Spinal cord (tissue), 9 donors: ENCODE measurements at regions not wholly inside any gene's neighbourhood (a gene's known extent, or its start where the extent isn't known, plus 50 kb on each side); places are given as distances from the start of the nearest gene placed in this dataset.
A peak's percentile ranks its signal among the peaks of the same experiment; 100 is the strongest.

ENCODE experiments used
- DNase-seq, 6 donors: peaks; one replicate each; pipeline versions ENCODE4 v3.0.0 to v3.0.0-alpha.2; 2013 to 2015; ENCODE audit warnings: low spot score in 6 of 6, low read depth in 4 of 6
- H3K27ac ChIP-seq: one replicate; pipeline ENCODE4 v1.5.1; 2013; ENCODE audit warnings: low read depth, low read length, control low read depth
- H3K27me3 ChIP-seq: one replicate; pipeline ENCODE4 v1.6.1; 2013; ENCODE audit warnings: low read length; ENCODE audit not compliant: control insufficient read depth, insufficient read depth
- H3K36me3 ChIP-seq: one replicate; pipeline ENCODE4 v1.6.1; 2013; ENCODE audit warnings: low read length; ENCODE audit not compliant: control insufficient read depth, insufficient read depth
- H3K4me1 ChIP-seq: one replicate; pipeline ENCODE4 v1.6.1; 2013; ENCODE audit warnings: low read length; ENCODE audit not compliant: control insufficient read depth, insufficient read depth
- H3K4me3 ChIP-seq: one replicate; pipeline ENCODE4 v1.5.1; 2013; ENCODE audit warnings: low read depth, low read length, control low read depth
- H3K9me3 ChIP-seq: one replicate; pipeline ENCODE4 v1.6.1; 2013; ENCODE audit warnings: low read length; ENCODE audit not compliant: control insufficient read depth, insufficient read depth
- WGBS: methylation state at CpG from one replicate; pipeline ENCODE4 v1.1.5; 2013; ENCODE audit warnings: missing lambda C conversion rate; ENCODE audit not compliant: insufficient coverage; 5-methylcytosine and 5-hydroxymethylcytosine counted together
- donor health status: healthy.

DNA sequence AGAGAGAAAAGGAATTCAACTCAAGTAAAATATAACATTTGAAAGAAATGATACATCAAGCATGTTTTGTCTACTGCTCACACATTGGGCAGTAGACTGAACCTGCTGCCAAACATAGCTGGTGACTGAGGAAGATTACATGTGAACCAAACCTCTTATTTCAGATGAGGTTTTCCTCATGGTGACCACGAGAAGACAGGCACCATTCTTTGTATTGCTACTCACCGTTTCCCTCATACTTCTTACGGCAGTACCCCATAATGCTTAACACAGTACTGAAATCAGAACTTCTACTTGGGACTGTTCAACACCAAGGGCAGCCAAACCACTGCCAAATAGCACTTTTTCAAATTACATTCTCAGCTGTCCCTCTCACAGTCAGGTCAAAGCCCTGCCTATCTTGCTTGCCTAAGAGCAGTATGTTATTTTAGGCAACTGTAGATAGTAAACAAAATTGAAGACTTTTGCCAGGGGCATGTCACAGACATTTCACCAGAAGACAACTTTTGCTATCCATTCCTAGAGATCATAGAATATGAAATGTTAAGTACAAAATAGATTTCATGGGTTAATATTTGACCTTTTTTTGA lies 167.1 kb upstream of the DOK6 start:
- H3K27ac ChIP-seq = no peak overlapping the region
- 100% methylated on average over 3 of the region's 3 CpGs for WGBS
- no peaks in the 10 kb centered on the region for H3K27me3 ChIP-seq
- no peak for DNase-seq
- no peaks in the 10 kb centered on the region for H3K9me3 ChIP-seq
- no peaks in the 10 kb centered on the region for H3K36me3 ChIP-seq
- H3K4me1 ChIP-seq = no peaks in the 10 kb centered on the region
- no peak overlapping the region for H3K4me3 ChIP-seq

- Histone ChIP-seq H3K4me1 (no peaks in the 10 kb centered on the region), H3K9me3 (no peaks in the 10 kb centered on the region), H3K4me3 (no peak overlapping the region), H3K27me3 (no peaks in the 10 kb centered on the region), H3K36me3 (no peaks in the 10 kb centered on the region), H3K27ac (no peak overlapping the region)
- WGBS = no CpG with 5 or more reads among the region's 4 CpGs
- no peak for DNase-seq
Observed at GRCh38 chr18:69239849-69240674, 160.6 kb upstream of the DOK6 start.

DNA sequence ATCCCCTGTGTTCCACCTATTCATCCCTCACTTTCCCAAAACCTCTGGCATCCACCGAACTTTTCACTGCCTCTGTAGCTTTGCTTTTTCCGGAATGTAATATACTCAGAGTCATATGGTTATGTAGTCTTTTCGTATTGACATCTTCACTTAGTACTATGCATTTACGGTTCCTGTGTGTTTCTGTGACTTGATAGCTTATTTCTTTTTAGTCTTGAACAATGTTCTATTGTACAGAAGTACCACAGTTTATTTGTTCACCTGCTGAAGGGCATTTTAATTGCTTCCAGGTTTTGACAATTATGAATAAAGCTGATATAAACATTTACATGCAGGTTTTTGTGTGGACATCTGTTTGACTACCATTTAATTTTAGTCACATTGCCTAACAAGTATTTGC lies 154.7 kb upstream of the DOK6 start:
- H3K9me3 ChIP-seq = no peaks in the 10 kb centered on the region
- H3K27ac ChIP-seq = no peak overlapping the region
- H3K4me3 ChIP-seq = no peak overlapping the region
- no peaks in the 10 kb centered on the region for H3K36me3 ChIP-seq
- no peak for DNase-seq
- WGBS = no CpG with 5 or more reads among the region's 4 CpGs
- no peaks in the 10 kb centered on the region for H3K27me3 ChIP-seq
- no peaks in the 10 kb centered on the region for H3K4me1 ChIP-seq

GRCh38 chr18:69250305-69251151 lies 150.2 kb upstream of the DOK6 start:
- WGBS = 67% methylated on average over 3 of the region's 10 CpGs
- peak in 1 of 6 donors; percentile 66 for DNase-seq
- no peak overlapping the region for H3K27ac ChIP-seq

DNA sequence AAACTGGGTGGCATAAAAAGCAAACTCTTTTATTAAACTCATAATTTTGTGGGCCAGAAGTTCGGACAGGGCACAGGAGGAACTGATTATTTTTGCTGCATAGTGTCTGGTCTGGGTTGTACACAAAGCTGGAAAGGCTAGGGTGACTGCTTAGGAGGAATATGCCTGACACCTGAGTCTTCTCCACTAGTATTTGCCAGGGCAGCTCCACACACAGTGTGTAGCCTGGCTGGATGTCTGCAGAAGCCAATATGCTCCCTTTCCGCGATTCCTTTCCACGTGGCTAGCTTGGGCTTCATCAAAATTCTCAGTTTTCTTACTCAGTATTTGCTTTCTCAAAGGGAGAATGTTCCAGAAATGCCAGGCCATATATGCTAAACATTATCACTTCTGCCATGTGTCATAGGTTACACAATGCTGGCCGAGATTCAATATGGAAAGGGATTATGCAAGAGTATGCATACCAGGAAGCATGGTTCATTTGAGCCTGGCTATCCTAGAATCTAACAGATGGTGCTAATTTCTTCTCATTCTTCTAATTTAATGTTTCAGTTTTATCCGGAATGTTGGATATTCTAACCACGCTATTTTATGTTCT lies 142.7 kb upstream of the DOK6 start:
- peak in 1 of 6 donors; percentile 60 for DNase-seq
- no peak overlapping the region for H3K27ac ChIP-seq
- WGBS = 83% methylated on average over 3 of the region's 7 CpGs

More at GRCh38 chr18:69250305-69251151, 150.2 kb upstream of the DOK6 start:
- Histone ChIP-seq H3K36me3 (no peaks in the 10 kb centered on the region), H3K4me3 (no peak overlapping the region), H3K9me3 (no peaks in the 10 kb centered on the region), H3K27me3 (no peaks in the 10 kb centered on the region), H3K4me1 (no peaks in the 10 kb centered on the region)

DNA sequence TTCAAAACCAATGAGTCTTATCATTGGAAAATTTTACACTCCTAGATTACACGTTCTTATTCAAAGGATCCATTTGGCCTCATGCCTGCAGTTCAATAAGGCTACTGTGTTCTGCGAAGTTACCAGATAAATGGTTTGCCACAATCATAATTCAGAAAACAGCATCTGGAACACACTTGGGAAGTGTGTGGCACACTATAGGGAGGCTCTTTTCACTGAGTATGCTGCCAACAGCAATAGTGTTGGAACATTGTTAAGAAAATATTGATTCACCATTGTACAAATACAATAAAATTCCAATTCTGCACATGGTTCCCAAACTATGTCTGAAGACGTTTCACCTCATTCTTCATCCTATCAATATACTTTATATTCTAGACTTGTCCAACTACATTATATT lies 141.4 kb upstream of the DOK6 start:
- WGBS = 75% methylated on average over 1 of the region's 3 CpGs
- no peaks in the 10 kb centered on the region for H3K9me3 ChIP-seq
- peak in 1 of 6 donors; percentile 24 for DNase-seq
- no peaks in the 10 kb centered on the region for H3K4me1 ChIP-seq
- H3K36me3 ChIP-seq = no peaks in the 10 kb centered on the region
- no peaks in the 10 kb centered on the region for H3K27me3 ChIP-seq
- no peak overlapping the region for H3K27ac ChIP-seq
- no peak overlapping the region for H3K4me3 ChIP-seq

More for the DNA sequence above, 142.7 kb upstream of the DOK6 start:
- no peaks in the 10 kb centered on the region for H3K36me3 ChIP-seq
- H3K27me3 ChIP-seq = no peaks in the 10 kb centered on the region
- H3K4me1 ChIP-seq = no peaks in the 10 kb centered on the region
- H3K4me3 ChIP-seq = no peak overlapping the region
- H3K9me3 ChIP-seq = no peaks in the 10 kb centered on the region

DNA sequence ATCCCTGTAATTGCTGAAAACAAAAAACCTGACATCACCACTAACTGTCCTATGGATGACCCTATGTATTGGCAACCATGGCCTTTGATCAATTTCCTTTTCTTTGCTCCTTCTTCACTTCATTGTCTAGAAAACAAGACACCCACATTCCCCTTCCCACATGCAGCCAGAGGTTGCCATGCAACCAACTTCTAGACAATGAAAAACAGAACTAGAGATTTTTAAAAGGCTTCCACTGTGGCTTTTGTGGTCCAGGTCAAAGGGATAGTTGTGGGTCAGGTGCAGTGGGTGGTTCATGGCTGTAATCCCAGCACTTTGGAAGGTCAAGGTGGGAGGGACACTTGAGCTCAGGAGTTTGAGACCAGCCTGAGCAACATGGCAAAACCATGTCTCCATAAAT lies 139.3 kb upstream of the DOK6 start:
- DNase-seq = no peak
- H3K36me3 ChIP-seq = no peaks in the 10 kb centered on the region
- H3K4me1 ChIP-seq = no peaks in the 10 kb centered on the region

DNA sequence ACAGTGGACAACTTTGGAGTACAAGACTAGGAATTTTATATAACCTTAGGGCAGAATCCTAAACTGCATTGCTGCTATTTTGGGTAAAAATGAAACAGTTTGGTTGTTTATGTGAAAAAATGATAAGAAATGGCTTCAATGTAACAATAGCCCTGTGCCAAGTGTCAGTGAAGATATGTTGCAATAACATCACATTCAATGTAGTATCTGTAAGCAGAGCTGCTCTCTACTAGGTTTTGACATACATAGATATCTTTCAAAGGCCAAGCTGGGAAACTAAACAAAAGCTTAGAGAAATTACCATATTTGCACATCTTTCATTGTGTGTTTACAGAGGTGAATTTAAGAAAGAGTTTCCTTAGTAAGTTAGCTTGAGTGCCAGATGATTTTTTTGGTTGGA lies 135.0 kb upstream of the DOK6 start:
- no peaks in the 10 kb centered on the region for H3K27me3 ChIP-seq
- no peaks in the 10 kb centered on the region for H3K4me1 ChIP-seq
- no peak overlapping the region for H3K27ac ChIP-seq
- no peak overlapping the region for H3K4me3 ChIP-seq
- H3K9me3 ChIP-seq = no peaks in the 10 kb centered on the region
- DNase-seq = no peak
- H3K36me3 ChIP-seq = no peaks in the 10 kb centered on the region

More for the DNA sequence above, 139.3 kb upstream of the DOK6 start:
- Histone ChIP-seq H3K27me3 (no peaks in the 10 kb centered on the region), H3K27ac (no peak overlapping the region), H3K4me3 (no peak overlapping the region), H3K9me3 (no peaks in the 10 kb centered on the region)

GRCh38 chr18:69267895-69268294 lies 132.8 kb upstream of the DOK6 start:
- Histone ChIP-seq H3K4me3 (no peak overlapping the region), H3K27ac (no peak overlapping the region), H3K36me3 (no peaks in the 10 kb centered on the region), H3K9me3 (no peaks in the 10 kb centered on the region), H3K27me3 (no peaks in the 10 kb centered on the region), H3K4me1 (no peaks in the 10 kb centered on the region)
- WGBS = 86% methylated on average over 4 of the region's 5 CpGs
- DNase-seq = no peak
